Urinary bladder (tissue), 3 donors: ENCODE measurements at regions not wholly inside any gene's neighbourhood (a gene's known extent, or its start where the extent isn't known, plus 50 kb on each side); places are given as distances from the start of the nearest gene placed in this dataset.

Source experiments
- DNase-seq: peaks from one replicate; pipeline ENCODE4 v3.0.0-alpha.2; 2015; ENCODE audit errors: extremely low spot score
- H3K27ac ChIP-seq: one replicate; pipeline ENCODE4 v1.5.1; 2013; ENCODE audit warnings: low read depth, mild to moderate bottlenecking, moderate library complexity
- H3K36me3 ChIP-seq: one replicate; pipeline ENCODE4 v1.6.1; 2013; ENCODE audit warnings: mild to moderate bottlenecking, moderate library complexity; ENCODE audit not compliant: insufficient read depth
- H3K4me1 ChIP-seq: one replicate; pipeline ENCODE4 v1.6.1; 2013; ENCODE audit warnings: mild to moderate bottlenecking, moderate library complexity; ENCODE audit not compliant: insufficient read depth
- H3K4me3 ChIP-seq: one replicate; pipeline ENCODE4 v1.5.1; 2013; ENCODE audit warnings: low read depth, low read length
- WGBS: extraction: QIAGEN DNeasy Blood & Tissue Kit; methylation state at CpG from one replicate; pipeline ENCODE4 v1.1.7; 2013; 5-methylcytosine and 5-hydroxymethylcytosine counted together
- donor health status: healthy with polysubstance abuse.
- donor health status: healthy.

- no peak for DNase-seq
- Histone ChIP-seq H3K4me3 (no peak overlapping the region), H3K4me1 (no peaks in the 10 kb centered on the region), H3K27ac (no peak overlapping the region), H3K36me3 (no peaks in the 10 kb centered on the region)
- 75% methylated on average over 5 of the region's 5 CpGs for WGBS
These were observed 586.7 kb upstream of the CHORDC1 start for GRCh38 chr11:90809581-90809980.

GRCh38 chr11:90805172-90805571 lies 582.3 kb upstream of the CHORDC1 start:
- WGBS: 71% methylated on average over 3 of the region's 3 CpGs
- Histone ChIP-seq H3K36me3 (no peaks in the 10 kb centered on the region), H3K4me1 (no peaks in the 10 kb centered on the region), H3K4me3 (no peak overlapping the region), H3K27ac (no peak overlapping the region)
- no peak for DNase-seq

- no peak for DNase-seq
- Histone ChIP-seq H3K27ac (no peak overlapping the region), H3K4me3 (no peak overlapping the region), H3K36me3 (no peaks in the 10 kb centered on the region), H3K4me1 (no peaks in the 10 kb centered on the region)
- 89% methylated on average over 7 of the region's 7 CpGs for WGBS
These were observed 581.0 kb upstream of the CHORDC1 start for GRCh38 chr11:90803831-90804230.

GRCh38 chr11:90803366-90803765 lies 580.5 kb upstream of the CHORDC1 start:
- no peak overlapping the region for H3K4me3 ChIP-seq
- no peaks in the 10 kb centered on the region for H3K4me1 ChIP-seq
- H3K27ac ChIP-seq: no peak overlapping the region
- H3K36me3 ChIP-seq: no peaks in the 10 kb centered on the region
- DNase-seq: no peak
- WGBS: 59% methylated on average over 3 of the region's 3 CpGs

- H3K4me3 ChIP-seq: no peak overlapping the region
- H3K27ac ChIP-seq: no peak overlapping the region
- no peak for DNase-seq
- no peaks in the 10 kb centered on the region for H3K36me3 ChIP-seq
- 88% methylated on average over 3 of the region's 3 CpGs for WGBS
- no peaks in the 10 kb centered on the region for H3K4me1 ChIP-seq
These were observed 575.9 kb upstream of the CHORDC1 start for GRCh38 chr11:90798769-90799168.

- Histone ChIP-seq H3K36me3 (no peaks in the 10 kb centered on the region), H3K27ac (no peak overlapping the region), H3K4me3 (no peak overlapping the region), H3K4me1 (no peaks in the 10 kb centered on the region)
- DNase-seq: no peak
- 81% methylated on average over 4 of the region's 4 CpGs for WGBS
These were observed 572.9 kb upstream of the CHORDC1 start for GRCh38 chr11:90795746-90796145.

- no peak overlapping the region for H3K27ac ChIP-seq
- no peak for DNase-seq
- H3K4me1 ChIP-seq: no peaks in the 10 kb centered on the region
- no peaks in the 10 kb centered on the region for H3K36me3 ChIP-seq
- WGBS: 80% methylated on average over 3 of the region's 3 CpGs
- H3K4me3 ChIP-seq: no peak overlapping the region
These were observed 566.1 kb upstream of the CHORDC1 start for GRCh38 chr11:90788961-90789360.

GRCh38 chr11:90784241-90784814 lies 561.5 kb upstream of the CHORDC1 start:
- WGBS: 77% methylated on average over 2 of the region's 2 CpGs
- no peak overlapping the region for H3K27ac ChIP-seq
- no peak for DNase-seq
- no peaks in the 10 kb centered on the region for H3K36me3 ChIP-seq
- no peak overlapping the region for H3K4me3 ChIP-seq
- no peaks in the 10 kb centered on the region for H3K4me1 ChIP-seq

- Histone ChIP-seq H3K27ac (no peak overlapping the region), H3K36me3 (no peaks in the 10 kb centered on the region), H3K4me1 (no peaks in the 10 kb centered on the region), H3K4me3 (no peak overlapping the region)
- no peak for DNase-seq
- 82% methylated on average over 3 of the region's 3 CpGs for WGBS
These were observed 560.3 kb upstream of the CHORDC1 start for GRCh38 chr11:90783111-90783510.

GRCh38 chr11:90779098-90779497 lies 556.2 kb upstream of the CHORDC1 start:
- no peak for DNase-seq

GRCh38 chr11:90775567-90776165 lies 552.8 kb upstream of the CHORDC1 start:
- no peak overlapping the region for H3K27ac ChIP-seq
- no peaks in the 10 kb centered on the region for H3K36me3 ChIP-seq
- DNase-seq: no peak
- whole genome bisulfite sequencing: 90% methylated on average over 6 of the region's 6 CpGs
- no peaks in the 10 kb centered on the region for H3K4me1 ChIP-seq
- no peak overlapping the region for H3K4me3 ChIP-seq

More at GRCh38 chr11:90779098-90779497, 556.2 kb upstream of the CHORDC1 start:
- Histone ChIP-seq H3K27ac (no peak overlapping the region), H3K36me3 (no peaks in the 10 kb centered on the region), H3K4me1 (no peaks in the 10 kb centered on the region), H3K4me3 (no peak overlapping the region)

GRCh38 chr11:90774727-90775566 lies 552.1 kb upstream of the CHORDC1 start:
- DNase-seq: no peak
- 76% methylated on average over 13 of the region's 13 CpGs for WGBS
- H3K36me3 ChIP-seq: no peaks in the 10 kb centered on the region

GRCh38 chr11:90770007-90770406 lies 547.2 kb upstream of the CHORDC1 start:
- DNase-seq: no peak
- H3K4me1 ChIP-seq: no peaks in the 10 kb centered on the region
- 97% methylated on average over 3 of the region's 3 CpGs for WGBS
- no peak overlapping the region for H3K27ac ChIP-seq
- H3K36me3 ChIP-seq: no peaks in the 10 kb centered on the region
- H3K4me3 ChIP-seq: no peak overlapping the region

More at GRCh38 chr11:90774727-90775566, 552.1 kb upstream of the CHORDC1 start:
- Histone ChIP-seq H3K4me3 (no peak overlapping the region), H3K4me1 (no peaks in the 10 kb centered on the region), H3K27ac (no peak overlapping the region)

GRCh38 chr11:90766121-90766520 lies 543.3 kb upstream of the CHORDC1 start:
- 50% methylated on average over 3 of the region's 3 CpGs for WGBS
- H3K27ac ChIP-seq: no peak overlapping the region
- no peaks in the 10 kb centered on the region for H3K36me3 ChIP-seq
- no peak overlapping the region for H3K4me3 ChIP-seq
- DNase-seq: no peak
- no peaks in the 10 kb centered on the region for H3K4me1 ChIP-seq
